Nephron progenitor cell (in vitro differentiated cells): ENCODE measurements at regions not wholly inside any gene's neighbourhood (a gene's known extent, or its start where the extent isn't known, plus 50 kb on each side); places are given as distances from the start of the nearest gene placed in this dataset.

Experiments
- DNase-seq: peaks from one replicate; pipeline ENCODE4 v3.0.0; 2021
- H3K27ac Mint-ChIP-seq: 2 replicates; pipeline ENCODE4 v1.8.0; 2021; ENCODE audit warnings: mild to moderate bottlenecking, moderate library complexity, mixed read lengths
- H3K27me3 Mint-ChIP-seq: 2 replicates; pipeline ENCODE4 v1.8.0; 2021; ENCODE audit warnings: mild to moderate bottlenecking, low read depth, mixed read lengths; ENCODE audit not compliant: poor library complexity
- H3K36me3 Mint-ChIP-seq: 2 replicates; pipeline ENCODE4 v1.8.0; 2021; ENCODE audit warnings: low read depth, mixed read lengths
- H3K4me1 Mint-ChIP-seq: 2 replicates; pipeline ENCODE4 v1.8.0; 2021; ENCODE audit warnings: mixed read lengths
- H3K4me3 Mint-ChIP-seq: 2 replicates; pipeline ENCODE4 v1.8.0; 2021; ENCODE audit warnings: mild to moderate bottlenecking, moderate library complexity, mixed read lengths
- H3K9me3 Mint-ChIP-seq: 2 replicates; pipeline ENCODE4 v1.8.0; 2021; ENCODE audit warnings: mild to moderate bottlenecking, moderate library complexity, mixed read lengths
- CTCF ChIP-seq: fragments of 200-600 bp; sonication (generic); IDR thresholded peaks from 2 replicates; pipeline ENCODE4 v1.5.0; 2021; ENCODE audit warnings: antibody characterized with exemption

GRCh38 chr13:79810669-79811068, 329.7 kb downstream of the NDFIP2 start:
- TF ChIP-seq CTCF = no peak
- H3K4me1 Mint-ChIP-seq = peaks cover 40% of the 10 kb centered on the region

GRCh38 chr13:79810018-79810417, 329.1 kb downstream of the NDFIP2 start:
- Mint-ChIP-seq H3K4me3 (no peak overlapping the region), H3K27ac (peak overlapping the region; percentile 90), H3K27me3 (peaks cover 3% of the 10 kb centered on the region), H3K36me3 (no peaks in the 10 kb centered on the region), H3K9me3 (peaks cover 1% of the 10 kb centered on the region), H3K4me1 (peaks cover 46% of the 10 kb centered on the region)
- no peak for DNase-seq
- no peak for TF ChIP-seq CTCF

More at GRCh38 chr13:79810669-79811068, 329.7 kb downstream of the NDFIP2 start:
- peaks cover 4% of the 10 kb centered on the region for H3K9me3 Mint-ChIP-seq
- peak overlapping the region; percentile 89 for H3K27ac Mint-ChIP-seq
- H3K27me3 Mint-ChIP-seq = peaks cover 3% of the 10 kb centered on the region
- H3K4me3 Mint-ChIP-seq = no peak overlapping the region
- no peaks in the 10 kb centered on the region for H3K36me3 Mint-ChIP-seq
- no peak for DNase-seq

- no peak for DNase-seq
- peaks cover 3% of the 10 kb centered on the region for H3K27me3 Mint-ChIP-seq
- TF ChIP-seq CTCF = no peak
- no peaks in the 10 kb centered on the region for H3K9me3 Mint-ChIP-seq
- peaks cover 62% of the 10 kb centered on the region for H3K4me1 Mint-ChIP-seq
- H3K4me3 Mint-ChIP-seq = no peak overlapping the region
- H3K27ac Mint-ChIP-seq = no peak overlapping the region
- no peaks in the 10 kb centered on the region for H3K36me3 Mint-ChIP-seq
Observed at GRCh38 chr13:79808475-79808874, 327.5 kb downstream of the NDFIP2 start.

DNA sequence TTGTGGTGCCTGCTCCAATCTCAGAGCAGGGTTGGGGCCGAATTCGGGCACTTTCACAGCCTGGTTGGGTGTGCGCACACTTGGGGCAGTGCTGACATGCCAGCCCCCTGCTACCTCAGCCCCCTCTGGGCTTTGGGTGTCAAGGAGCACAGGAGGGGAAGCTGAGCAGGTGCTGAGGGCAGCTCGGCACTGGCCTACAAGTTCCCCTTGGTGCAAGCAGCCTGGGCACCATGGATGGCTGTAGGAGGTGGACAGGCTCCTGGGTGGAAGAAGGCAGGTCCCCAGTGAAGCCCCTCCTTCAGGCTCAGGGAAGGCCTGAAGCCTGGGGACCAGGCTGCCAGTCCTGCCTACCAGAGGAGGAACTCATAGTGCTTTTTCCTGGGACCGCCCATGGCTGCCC, 326.6 kb downstream of the NDFIP2 start:
- no peak overlapping the region for H3K27ac Mint-ChIP-seq
- DNase-seq = no peak
- no peak overlapping the region for H3K4me3 Mint-ChIP-seq
- H3K4me1 Mint-ChIP-seq = peaks cover 71% of the 10 kb centered on the region
- peaks cover 3% of the 10 kb centered on the region for H3K27me3 Mint-ChIP-seq
- H3K9me3 Mint-ChIP-seq = no peaks in the 10 kb centered on the region
- H3K36me3 Mint-ChIP-seq = no peaks in the 10 kb centered on the region
- no peak for TF ChIP-seq CTCF

- no peak for TF ChIP-seq CTCF
- peaks cover 73% of the 10 kb centered on the region for H3K4me1 Mint-ChIP-seq
Observed at GRCh38 chr13:79806821-79807220, 325.9 kb downstream of the NDFIP2 start.

GRCh38 chr13:79805317-79805716, 324.4 kb downstream of the NDFIP2 start:
- H3K4me1 Mint-ChIP-seq = peaks cover 70% of the 10 kb centered on the region
- H3K4me3 Mint-ChIP-seq = no peak overlapping the region
- no peak for DNase-seq

More at GRCh38 chr13:79806821-79807220, 325.9 kb downstream of the NDFIP2 start:
- no peak for DNase-seq
- Mint-ChIP-seq H3K36me3 (no peaks in the 10 kb centered on the region), H3K4me3 (peak overlapping the region; percentile 26), H3K27ac (peak overlapping the region; percentile 91), H3K27me3 (peaks cover 3% of the 10 kb centered on the region), H3K9me3 (no peaks in the 10 kb centered on the region)

More at GRCh38 chr13:79805317-79805716, 324.4 kb downstream of the NDFIP2 start:
- TF ChIP-seq CTCF = no peak
- H3K36me3 Mint-ChIP-seq = no peaks in the 10 kb centered on the region
- H3K9me3 Mint-ChIP-seq = no peaks in the 10 kb centered on the region
- H3K27me3 Mint-ChIP-seq = peaks cover 3% of the 10 kb centered on the region
- peak overlapping the region; percentile 90 for H3K27ac Mint-ChIP-seq
